ENCODE measurements at regions not wholly inside any gene's neighbourhood (a gene's known extent, or its start where the extent isn't known, plus 50 kb on each side); places are given as distances from the start of the nearest gene placed in this dataset.

DNA sequence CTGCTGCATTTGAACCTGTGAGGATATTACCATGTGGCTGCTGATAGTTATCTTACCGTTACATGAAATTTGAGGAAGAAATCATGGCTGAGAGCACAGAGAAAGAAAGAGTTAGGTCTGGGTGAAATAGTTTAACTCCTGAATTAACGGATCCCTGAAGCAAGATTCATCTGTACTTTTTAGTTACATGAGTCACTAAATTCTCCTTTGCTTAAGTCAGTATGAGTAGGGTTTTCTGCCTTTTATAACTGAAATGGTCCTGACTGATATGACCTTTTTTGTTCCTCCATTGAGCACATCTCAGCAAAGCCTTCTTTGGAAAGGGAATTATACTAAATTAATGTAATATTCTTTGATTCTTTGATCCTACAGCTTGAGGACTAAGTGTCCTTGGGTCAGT lies 333.3 kb upstream of the ZFP64 start:
- H3K4me1 ChIP-seq (ENCODE audit: control insufficient read depth in 1 of 2, insufficient read depth in 2 of 2, low read length in 2 of 2): no peaks in the 10 kb centered on the region
- no peak overlapping the region for H3K27ac ChIP-seq (ENCODE audit: low read length)
- H3K9me3 ChIP-seq (ENCODE audit: control insufficient read depth in 1 of 2, low read length in 2 of 2): peaks cover 0 to 7% of the 10 kb centered on the region in 2 donors
- no peaks in the 10 kb centered on the region for H3K36me3 ChIP-seq (ENCODE audit: control insufficient read depth in 1 of 2, insufficient read depth in 2 of 2, low read length in 2 of 2)
- no peak overlapping the region for H3K4me3 ChIP-seq (ENCODE audit: low read depth in 1 of 2, low read length in 2 of 2)
- no peaks in the 10 kb centered on the region for H3K27me3 ChIP-seq (ENCODE audit: low read depth, low read length)

DNA sequence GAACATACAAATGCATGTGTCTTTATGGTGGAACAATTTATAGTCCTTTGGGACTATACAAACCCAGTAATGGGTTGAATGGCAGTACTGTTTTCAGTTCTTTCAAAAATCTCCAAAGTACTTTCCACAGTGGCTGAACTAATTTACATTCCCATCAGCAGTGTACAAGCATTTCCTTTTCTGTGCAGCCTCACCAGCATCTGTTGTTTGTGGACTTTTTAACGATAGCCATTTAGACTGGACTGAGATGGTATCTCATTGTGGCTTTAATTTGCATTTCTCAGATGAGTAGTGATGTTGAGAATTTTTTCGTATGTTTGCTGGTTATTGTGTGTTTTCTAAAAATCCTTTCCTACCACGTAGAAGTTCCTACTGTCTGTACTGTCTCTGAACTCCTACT lies 327.2 kb upstream of the ZFP64 start:
- no peak overlapping the region for H3K4me3 ChIP-seq (ENCODE audit: low read depth in 1 of 2, low read length in 2 of 2)
- H3K27ac ChIP-seq (ENCODE audit: low read length): no peak overlapping the region
- peaks cover 0 to 7% of the 10 kb centered on the region in 2 donors for H3K9me3 ChIP-seq (ENCODE audit: control insufficient read depth in 1 of 2, low read length in 2 of 2)
- no peaks in the 10 kb centered on the region for H3K36me3 ChIP-seq (ENCODE audit: control insufficient read depth in 1 of 2, insufficient read depth in 2 of 2, low read length in 2 of 2)
- no peaks in the 10 kb centered on the region for H3K4me1 ChIP-seq (ENCODE audit: control insufficient read depth in 1 of 2, insufficient read depth in 2 of 2, low read length in 2 of 2)
- no peaks in the 10 kb centered on the region for H3K27me3 ChIP-seq (ENCODE audit: low read depth, low read length)

DNA sequence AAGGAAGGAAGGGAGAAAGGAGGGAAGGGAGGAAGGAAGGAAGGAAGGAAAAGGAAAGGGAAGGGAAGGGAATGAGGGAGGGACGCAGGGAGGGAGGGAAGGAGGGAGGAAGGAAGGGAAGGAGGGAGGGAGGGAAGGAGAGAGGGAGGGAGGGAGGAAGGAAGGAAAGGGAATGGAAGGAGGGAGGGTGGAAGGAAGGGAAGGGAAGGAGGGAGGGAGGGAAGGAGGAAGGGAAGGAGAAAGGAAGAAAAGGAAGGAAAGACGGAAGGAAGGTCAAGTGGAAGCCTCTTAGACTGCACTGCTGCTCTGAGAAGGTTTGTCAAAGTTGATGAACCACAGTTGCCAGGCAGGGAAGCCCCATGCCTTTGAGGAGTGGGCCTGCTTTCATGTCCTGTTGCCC lies 324.3 kb upstream of the ZFP64 start:
- H3K4me3 ChIP-seq (ENCODE audit: low read depth in 1 of 2, low read length in 2 of 2): no peak overlapping the region
- no peak overlapping the region for H3K27ac ChIP-seq (ENCODE audit: low read length)
- peaks cover 0 to 5% of the 10 kb centered on the region in 2 donors for H3K9me3 ChIP-seq (ENCODE audit: control insufficient read depth in 1 of 2, low read length in 2 of 2)
- H3K27me3 ChIP-seq (ENCODE audit: low read depth, low read length): no peaks in the 10 kb centered on the region
- no peaks in the 10 kb centered on the region for H3K36me3 ChIP-seq (ENCODE audit: control insufficient read depth in 1 of 2, insufficient read depth in 2 of 2, low read length in 2 of 2)
- H3K4me1 ChIP-seq (ENCODE audit: control insufficient read depth in 1 of 2, insufficient read depth in 2 of 2, low read length in 2 of 2): no peaks in the 10 kb centered on the region

DNA sequence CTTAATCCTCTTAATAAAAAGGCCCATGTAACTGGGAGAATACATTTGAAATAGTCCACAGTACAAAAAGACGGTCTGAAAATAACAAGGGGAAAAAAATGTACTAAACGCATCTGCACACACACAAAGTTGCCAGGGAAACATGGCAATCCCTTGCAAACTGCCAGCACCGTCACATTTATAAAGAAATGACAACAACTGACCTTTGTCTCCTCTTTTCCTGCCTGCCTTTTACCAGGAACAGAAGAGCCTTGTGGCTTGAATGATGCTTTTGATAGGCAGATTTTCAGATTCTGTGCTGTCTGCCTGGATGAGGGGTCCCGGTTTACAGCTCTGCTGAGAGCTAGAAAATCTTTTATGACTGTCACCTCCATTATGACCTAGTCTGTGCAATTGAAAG lies 308.6 kb upstream of the ZFP64 start:
- no peak overlapping the region for H3K27ac ChIP-seq (ENCODE audit: low read length)
- H3K36me3 ChIP-seq (ENCODE audit: control insufficient read depth in 1 of 2, insufficient read depth in 2 of 2, low read length in 2 of 2): no peaks in the 10 kb centered on the region
- H3K9me3 ChIP-seq (ENCODE audit: control insufficient read depth in 1 of 2, low read length in 2 of 2): peaks cover 0 to 2% of the 10 kb centered on the region in 2 donors
- no peak overlapping the region for H3K4me3 ChIP-seq (ENCODE audit: low read depth in 1 of 2, low read length in 2 of 2)
- no peaks in the 10 kb centered on the region for H3K27me3 ChIP-seq (ENCODE audit: low read depth, low read length)
- H3K4me1 ChIP-seq (ENCODE audit: control insufficient read depth in 1 of 2, insufficient read depth in 2 of 2, low read length in 2 of 2): no peaks in the 10 kb centered on the region

DNA sequence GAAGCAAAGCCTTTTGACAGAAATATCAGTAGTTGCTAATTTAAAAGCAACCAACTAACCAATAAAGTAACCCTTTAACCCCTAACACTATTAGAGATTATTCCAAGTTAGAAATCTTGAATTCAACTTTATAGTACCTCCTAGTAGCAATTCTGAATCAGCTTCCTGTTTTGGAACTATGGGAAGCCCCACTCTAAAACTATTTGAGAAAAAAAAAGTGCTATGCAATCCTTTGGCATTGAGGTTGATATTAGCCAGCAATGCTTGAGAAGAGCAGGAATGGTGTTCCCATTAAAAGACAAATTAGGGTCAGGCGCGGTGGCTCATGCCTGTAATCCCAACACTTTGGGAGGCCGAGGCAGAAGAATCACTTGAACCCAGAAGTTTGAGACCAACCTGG lies 306.2 kb upstream of the ZFP64 start:
- H3K27me3 ChIP-seq (ENCODE audit: low read depth, low read length): no peaks in the 10 kb centered on the region

DNA sequence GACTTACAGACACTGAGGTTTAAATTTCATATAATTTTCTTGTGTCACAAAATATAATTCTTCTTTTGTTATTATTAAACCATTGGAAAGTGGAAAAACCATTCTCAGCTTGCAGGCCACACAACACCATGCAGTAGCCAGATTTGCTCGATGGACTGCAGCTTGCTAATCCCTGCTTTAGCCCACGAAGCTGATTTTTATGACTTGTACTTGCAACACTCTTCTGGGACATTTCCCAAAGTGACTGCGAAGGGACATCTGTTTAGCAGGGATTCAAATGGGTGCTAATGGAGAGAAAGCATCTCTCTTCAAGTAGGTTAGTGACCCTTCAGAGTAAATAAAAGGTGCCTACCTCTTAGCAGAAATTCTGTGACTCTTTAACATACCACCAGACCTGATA lies 304.6 kb upstream of the ZFP64 start:
- Histone ChIP-seq H3K27me3 (ENCODE audit: low read depth, low read length) (no peaks in the 10 kb centered on the region), H3K36me3 (ENCODE audit: control insufficient read depth in 1 of 2, insufficient read depth in 2 of 2, low read length in 2 of 2) (no peaks in the 10 kb centered on the region), H3K9me3 (ENCODE audit: control insufficient read depth in 1 of 2, low read length in 2 of 2) (no peaks in the 10 kb centered on the region), H3K4me1 (ENCODE audit: control insufficient read depth in 1 of 2, insufficient read depth in 2 of 2, low read length in 2 of 2) (peaks cover 0 to 4% of the 10 kb centered on the region in 2 donors), H3K27ac (ENCODE audit: low read length) (no peak overlapping the region), H3K4me3 (ENCODE audit: low read depth in 1 of 2, low read length in 2 of 2) (no peak overlapping the region)

More for the DNA sequence above, 306.2 kb upstream of the ZFP64 start:
- H3K27ac ChIP-seq (ENCODE audit: low read length): no peak overlapping the region
- no peak overlapping the region for H3K4me3 ChIP-seq (ENCODE audit: low read depth in 1 of 2, low read length in 2 of 2)
- no peaks in the 10 kb centered on the region for H3K36me3 ChIP-seq (ENCODE audit: control insufficient read depth in 1 of 2, insufficient read depth in 2 of 2, low read length in 2 of 2)
- no peaks in the 10 kb centered on the region for H3K9me3 ChIP-seq (ENCODE audit: control insufficient read depth in 1 of 2, low read length in 2 of 2)
- H3K4me1 ChIP-seq (ENCODE audit: control insufficient read depth in 1 of 2, insufficient read depth in 2 of 2, low read length in 2 of 2): peaks cover 0 to 4% of the 10 kb centered on the region in 2 donors

DNA sequence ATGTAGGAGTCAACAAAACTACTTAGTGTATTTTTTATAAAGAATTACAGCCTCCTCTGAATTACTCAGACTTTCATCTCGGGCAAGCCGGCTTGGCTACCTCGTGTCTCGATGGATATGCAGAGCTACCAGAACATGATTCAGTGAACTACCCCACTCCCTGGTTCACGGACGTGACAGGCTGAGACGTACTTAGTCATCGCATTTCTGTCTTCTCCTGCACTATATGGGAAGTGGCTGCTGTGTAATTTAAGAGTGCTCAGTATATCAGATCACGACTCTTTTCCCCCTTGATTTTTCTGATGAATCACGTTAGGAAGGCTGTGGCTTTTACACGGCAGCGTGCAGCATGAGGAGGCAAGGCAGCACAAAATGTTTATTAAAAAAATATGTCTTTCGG lies 302.7 kb upstream of the ZFP64 start:
- H3K27me3 ChIP-seq (ENCODE audit: low read depth, low read length): no peaks in the 10 kb centered on the region
- no peaks in the 10 kb centered on the region for H3K9me3 ChIP-seq (ENCODE audit: control insufficient read depth in 1 of 2, low read length in 2 of 2)
- no peaks in the 10 kb centered on the region for H3K36me3 ChIP-seq (ENCODE audit: control insufficient read depth in 1 of 2, insufficient read depth in 2 of 2, low read length in 2 of 2)
- H3K4me3 ChIP-seq (ENCODE audit: low read depth in 1 of 2, low read length in 2 of 2): no peak overlapping the region
- no peak overlapping the region for H3K27ac ChIP-seq (ENCODE audit: low read length)
- H3K4me1 ChIP-seq (ENCODE audit: control insufficient read depth in 1 of 2, insufficient read depth in 2 of 2, low read length in 2 of 2): peaks cover 0 to 4% of the 10 kb centered on the region in 2 donors

DNA sequence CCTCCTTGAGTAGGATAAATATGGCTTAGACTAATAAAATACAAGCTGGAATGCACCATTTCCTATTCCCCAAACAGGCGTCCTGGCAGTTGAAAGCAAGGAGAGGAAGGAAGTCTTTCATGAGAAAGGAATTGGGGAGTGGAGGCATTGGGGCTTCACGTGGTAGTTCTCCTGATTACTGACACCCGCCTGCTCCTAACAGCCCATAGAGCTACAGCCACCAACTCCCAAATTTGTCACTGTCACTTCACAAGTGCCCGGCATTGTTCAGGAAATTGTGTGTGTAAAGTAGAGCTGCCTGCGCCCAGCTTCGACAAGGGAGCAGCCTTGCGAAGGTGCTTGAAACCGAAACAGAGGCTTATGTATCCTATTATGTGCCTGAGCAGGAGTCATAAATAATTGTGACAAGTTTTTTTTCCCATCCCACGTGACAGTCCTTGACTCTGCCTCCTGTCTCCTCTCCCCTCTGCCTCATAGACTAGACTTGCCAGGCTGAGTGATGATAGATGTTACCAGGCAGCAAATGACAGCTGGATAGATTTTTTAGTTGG lies 301.7 kb upstream of the ZFP64 start:
- H3K4me3 ChIP-seq (ENCODE audit: low read depth in 1 of 2, low read length in 2 of 2): peak overlapping the region; percentile 4 to 56
- no peaks in the 10 kb centered on the region for H3K36me3 ChIP-seq (ENCODE audit: control insufficient read depth in 1 of 2, insufficient read depth in 2 of 2, low read length in 2 of 2)
- H3K9me3 ChIP-seq (ENCODE audit: control insufficient read depth in 1 of 2, low read length in 2 of 2): no peaks in the 10 kb centered on the region
- H3K27me3 ChIP-seq (ENCODE audit: low read depth, low read length): no peaks in the 10 kb centered on the region
- H3K4me1 ChIP-seq (ENCODE audit: control insufficient read depth in 1 of 2, insufficient read depth in 2 of 2, low read length in 2 of 2): peaks cover 0 to 4% of the 10 kb centered on the region in 2 donors
- no peak overlapping the region for H3K27ac ChIP-seq (ENCODE audit: low read length)

DNA sequence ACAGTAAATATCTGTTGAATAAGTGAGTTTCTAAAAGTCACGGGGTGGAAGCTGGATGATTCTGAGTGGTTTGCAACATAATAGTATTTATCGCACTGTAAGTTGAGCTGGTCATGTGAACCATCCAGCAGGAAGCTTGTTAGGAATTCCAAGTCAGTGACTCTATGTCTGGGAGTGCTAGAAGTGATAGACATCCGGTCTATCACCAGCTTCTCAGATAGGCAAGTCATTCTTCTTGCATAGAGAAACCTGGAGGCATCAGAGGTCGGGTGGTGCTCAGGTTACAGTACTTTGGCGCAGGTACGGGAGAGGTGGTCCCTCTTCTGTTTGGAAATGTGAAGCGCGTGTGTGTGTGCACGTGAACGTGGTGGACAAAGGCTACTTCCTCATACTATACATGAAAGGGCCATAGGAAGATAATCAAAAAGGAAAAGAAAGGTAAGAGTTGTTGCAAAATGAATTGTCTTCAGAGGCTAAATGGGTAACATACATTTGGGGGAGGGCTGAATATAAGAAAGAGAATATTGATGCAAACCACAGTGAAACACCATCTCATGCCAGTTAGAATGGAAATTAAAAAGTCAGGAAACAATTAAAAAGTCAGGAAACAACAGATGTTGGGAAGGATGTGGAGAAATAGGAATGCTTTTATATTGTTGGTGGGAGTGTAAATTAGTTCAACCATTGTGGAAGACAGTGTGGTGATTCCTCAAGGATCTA lies 299.3 kb upstream of the ZFP64 start:
- peaks cover 0 to 4% of the 10 kb centered on the region in 2 donors for H3K4me1 ChIP-seq (ENCODE audit: control insufficient read depth in 1 of 2, insufficient read depth in 2 of 2, low read length in 2 of 2)
- H3K36me3 ChIP-seq (ENCODE audit: control insufficient read depth in 1 of 2, insufficient read depth in 2 of 2, low read length in 2 of 2): no peaks in the 10 kb centered on the region
- no peaks in the 10 kb centered on the region for H3K9me3 ChIP-seq (ENCODE audit: control insufficient read depth in 1 of 2, low read length in 2 of 2)
- no peaks in the 10 kb centered on the region for H3K27me3 ChIP-seq (ENCODE audit: low read depth, low read length)
- no peak overlapping the region for H3K27ac ChIP-seq (ENCODE audit: low read length)
- no peak overlapping the region for H3K4me3 ChIP-seq (ENCODE audit: low read depth in 1 of 2, low read length in 2 of 2)

DNA sequence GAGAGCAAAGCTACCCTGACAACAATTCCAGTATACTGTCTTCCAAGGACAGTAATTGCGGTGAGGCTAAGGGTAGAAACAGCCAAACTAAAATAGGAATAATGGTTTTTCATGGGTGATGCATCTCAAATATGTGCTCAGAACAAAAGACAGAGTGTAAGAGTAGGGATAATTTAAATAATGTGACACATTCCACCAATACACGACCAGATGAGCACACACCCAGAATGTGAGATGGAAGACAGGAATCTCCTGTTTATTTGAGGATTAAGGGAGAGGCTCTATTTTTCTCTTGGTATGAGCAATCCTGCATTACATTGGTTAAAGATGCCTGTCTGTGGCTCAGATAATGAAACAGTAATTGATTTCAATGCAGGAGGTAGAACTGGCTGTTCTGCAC lies 292.9 kb upstream of the ZFP64 start:
- H3K4me1 ChIP-seq (ENCODE audit: control insufficient read depth in 1 of 2, insufficient read depth in 2 of 2, low read length in 2 of 2): no peaks in the 10 kb centered on the region
- no peak overlapping the region for H3K4me3 ChIP-seq (ENCODE audit: low read depth in 1 of 2, low read length in 2 of 2)
- H3K27ac ChIP-seq (ENCODE audit: low read length): no peak overlapping the region
- H3K27me3 ChIP-seq (ENCODE audit: low read depth, low read length): no peaks in the 10 kb centered on the region
- H3K9me3 ChIP-seq (ENCODE audit: control insufficient read depth in 1 of 2, low read length in 2 of 2): no peaks in the 10 kb centered on the region
- no peaks in the 10 kb centered on the region for H3K36me3 ChIP-seq (ENCODE audit: control insufficient read depth in 1 of 2, insufficient read depth in 2 of 2, low read length in 2 of 2)

DNA sequence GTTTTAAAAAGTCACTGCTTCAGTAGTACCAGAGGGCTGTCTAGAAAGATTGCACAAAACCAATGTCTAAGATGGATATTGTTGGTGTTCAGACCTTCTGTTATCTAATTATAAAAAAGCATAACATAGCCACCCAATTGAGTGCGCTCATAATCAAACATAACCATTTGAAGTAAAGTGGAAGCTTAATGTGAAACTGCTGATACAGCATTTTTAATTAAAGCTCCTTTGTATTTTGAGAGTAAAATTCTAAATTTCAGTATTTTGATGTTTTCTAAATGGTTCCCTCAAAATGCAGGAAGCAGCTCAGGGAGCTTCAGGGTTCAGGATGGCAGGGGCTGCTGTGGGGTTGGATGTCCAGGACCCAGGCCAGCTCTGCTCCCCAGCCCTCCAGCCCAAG lies 291.8 kb upstream of the ZFP64 start:
- Histone ChIP-seq H3K4me1 (ENCODE audit: control insufficient read depth in 1 of 2, insufficient read depth in 2 of 2, low read length in 2 of 2) (no peaks in the 10 kb centered on the region), H3K27ac (ENCODE audit: low read length) (no peak overlapping the region), H3K9me3 (ENCODE audit: control insufficient read depth in 1 of 2, low read length in 2 of 2) (no peaks in the 10 kb centered on the region), H3K36me3 (ENCODE audit: control insufficient read depth in 1 of 2, insufficient read depth in 2 of 2, low read length in 2 of 2) (no peaks in the 10 kb centered on the region), H3K27me3 (ENCODE audit: low read depth, low read length) (no peaks in the 10 kb centered on the region), H3K4me3 (ENCODE audit: low read depth in 1 of 2, low read length in 2 of 2) (no peak overlapping the region)

DNA sequence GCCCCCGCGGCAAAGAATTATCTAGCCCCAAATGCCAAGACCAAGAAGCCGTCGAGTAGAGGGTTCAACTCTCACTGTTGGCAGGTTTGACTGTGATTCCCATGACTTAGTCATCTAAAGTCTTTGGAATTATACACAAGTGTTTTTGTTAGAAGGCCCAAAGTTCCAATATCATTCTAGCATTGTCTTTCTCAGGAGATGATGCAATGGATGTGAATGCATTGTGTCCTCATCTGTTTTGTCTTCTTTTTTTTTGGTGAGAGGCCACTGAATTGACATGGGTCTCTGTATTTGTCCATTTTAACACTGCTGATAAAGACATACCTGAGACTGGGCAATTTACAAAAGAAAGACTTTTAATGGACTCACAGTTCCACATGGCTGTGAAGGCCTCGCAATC lies 290.5 kb upstream of the ZFP64 start:
- Histone ChIP-seq H3K36me3 (ENCODE audit: control insufficient read depth in 1 of 2, insufficient read depth in 2 of 2, low read length in 2 of 2) (no peaks in the 10 kb centered on the region), H3K27me3 (ENCODE audit: low read depth, low read length) (no peaks in the 10 kb centered on the region), H3K4me3 (ENCODE audit: low read depth in 1 of 2, low read length in 2 of 2) (no peak overlapping the region), H3K4me1 (ENCODE audit: control insufficient read depth in 1 of 2, insufficient read depth in 2 of 2, low read length in 2 of 2) (no peaks in the 10 kb centered on the region), H3K27ac (ENCODE audit: low read length) (no peak overlapping the region), H3K9me3 (ENCODE audit: control insufficient read depth in 1 of 2, low read length in 2 of 2) (no peaks in the 10 kb centered on the region)
